ENCODE measurements at regions not wholly inside any gene's neighbourhood (a gene's known extent, or its start where the extent isn't known, plus 50 kb on each side); places are given as distances from the start of the nearest gene placed in this dataset.

DNA sequence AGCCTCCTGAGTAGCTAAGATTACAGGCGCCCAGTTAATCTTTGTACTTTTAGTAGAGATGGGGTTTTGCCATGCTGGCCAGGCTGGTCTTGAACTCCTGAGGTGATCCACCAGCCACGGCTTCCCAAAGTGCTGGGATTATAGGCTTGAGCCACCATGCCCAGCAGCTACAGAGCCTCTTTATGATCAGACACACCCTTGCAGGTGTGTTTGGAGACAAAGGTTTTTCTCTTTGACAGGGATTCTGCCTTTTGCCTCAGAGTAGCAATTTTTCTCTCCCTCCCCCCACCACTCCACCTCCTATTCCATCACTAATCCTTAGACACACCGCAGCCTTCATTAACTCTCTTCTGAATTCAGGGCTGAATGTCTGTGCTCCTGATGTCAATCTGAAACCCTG is 152.2 kb upstream of the NFIA start:
- no peaks in the 10 kb centered on the region for H3K27me3 ChIP-seq (ENCODE audit: insufficient read depth, low read depth, low read length)
- no peak overlapping the region for H3K4me3 ChIP-seq (ENCODE audit: low read length)
- no peak overlapping the region for H3K4me2 ChIP-seq (ENCODE audit: low read length)
- no peaks in the 10 kb centered on the region for H3F3A ChIP-seq (ENCODE audit: insufficient read depth, low read length, poor library complexity, severe bottlenecking)
- H3K9ac ChIP-seq (ENCODE audit: low read length) = no peak overlapping the region
- no peaks in the 10 kb centered on the region for H3K36me3 ChIP-seq (ENCODE audit: insufficient read depth, low read length)
- no peaks in the 10 kb centered on the region for H3K9me3 ChIP-seq (ENCODE audit: low read length)
- H3K27ac ChIP-seq (ENCODE audit: low read length) = no peak overlapping the region
- no peaks in the 10 kb centered on the region for H3K9me2 ChIP-seq (ENCODE audit: insufficient read depth, low read length)
- no peaks in the 10 kb centered on the region for H3K79me2 ChIP-seq (replicated peaks; ENCODE audit: insufficient read depth, low read length)
- no peak overlapping the region for H2AFZ ChIP-seq (ENCODE audit: low read depth, low read length)
- no peaks in the 10 kb centered on the region for H4K20me1 ChIP-seq (ENCODE audit: insufficient read depth)
- TF ChIP-seq POLR2AphosphoS5 (IDR thresholded peaks at IDR 0.05) = no peak
- no peak for TF ChIP-seq RAD21 (conservative IDR thresholded peaks at IDR 0.05)
- no peak for TF ChIP-seq SMC3 (conservative IDR thresholded peaks at IDR 0.05; ENCODE audit: poor library complexity)
- TF ChIP-seq, protein P1, sequence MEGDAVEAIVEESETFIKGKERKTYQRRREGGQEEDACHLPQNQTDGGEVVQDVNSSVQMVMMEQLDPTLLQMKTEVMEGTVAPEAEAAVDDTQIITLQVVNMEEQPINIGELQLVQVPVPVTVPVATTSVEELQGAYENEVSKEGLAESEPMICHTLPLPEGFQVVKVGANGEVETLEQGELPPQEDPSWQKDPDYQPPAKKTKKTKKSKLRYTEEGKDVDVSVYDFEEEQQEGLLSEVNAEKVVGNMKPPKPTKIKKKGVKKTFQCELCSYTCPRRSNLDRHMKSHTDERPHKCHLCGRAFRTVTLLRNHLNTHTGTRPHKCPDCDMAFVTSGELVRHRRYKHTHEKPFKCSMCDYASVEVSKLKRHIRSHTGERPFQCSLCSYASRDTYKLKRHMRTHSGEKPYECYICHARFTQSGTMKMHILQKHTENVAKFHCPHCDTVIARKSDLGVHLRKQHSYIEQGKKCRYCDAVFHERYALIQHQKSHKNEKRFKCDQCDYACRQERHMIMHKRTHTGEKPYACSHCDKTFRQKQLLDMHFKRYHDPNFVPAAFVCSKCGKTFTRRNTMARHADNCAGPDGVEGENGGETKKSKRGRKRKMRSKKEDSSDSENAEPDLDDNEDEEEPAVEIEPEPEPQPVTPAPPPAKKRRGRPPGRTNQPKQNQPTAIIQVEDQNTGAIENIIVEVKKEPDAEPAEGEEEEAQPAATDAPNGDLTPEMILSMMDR (IDR thresholded peaks at IDR 0.05; ENCODE audit: poor library complexity, severe bottlenecking) = no peak
- TF ChIP-seq EP300 (conservative IDR thresholded peaks at IDR 0.05; ENCODE audit: poor library complexity, severe bottlenecking) = no peak
- TF ChIP-seq MXI1 (conservative IDR thresholded peaks at IDR 0.05; ENCODE audit: poor library complexity, severe bottlenecking) = no peak
- TF ChIP-seq TAF1 (IDR thresholded peaks at IDR 0.05; ENCODE audit: low read depth) = no peak

DNA sequence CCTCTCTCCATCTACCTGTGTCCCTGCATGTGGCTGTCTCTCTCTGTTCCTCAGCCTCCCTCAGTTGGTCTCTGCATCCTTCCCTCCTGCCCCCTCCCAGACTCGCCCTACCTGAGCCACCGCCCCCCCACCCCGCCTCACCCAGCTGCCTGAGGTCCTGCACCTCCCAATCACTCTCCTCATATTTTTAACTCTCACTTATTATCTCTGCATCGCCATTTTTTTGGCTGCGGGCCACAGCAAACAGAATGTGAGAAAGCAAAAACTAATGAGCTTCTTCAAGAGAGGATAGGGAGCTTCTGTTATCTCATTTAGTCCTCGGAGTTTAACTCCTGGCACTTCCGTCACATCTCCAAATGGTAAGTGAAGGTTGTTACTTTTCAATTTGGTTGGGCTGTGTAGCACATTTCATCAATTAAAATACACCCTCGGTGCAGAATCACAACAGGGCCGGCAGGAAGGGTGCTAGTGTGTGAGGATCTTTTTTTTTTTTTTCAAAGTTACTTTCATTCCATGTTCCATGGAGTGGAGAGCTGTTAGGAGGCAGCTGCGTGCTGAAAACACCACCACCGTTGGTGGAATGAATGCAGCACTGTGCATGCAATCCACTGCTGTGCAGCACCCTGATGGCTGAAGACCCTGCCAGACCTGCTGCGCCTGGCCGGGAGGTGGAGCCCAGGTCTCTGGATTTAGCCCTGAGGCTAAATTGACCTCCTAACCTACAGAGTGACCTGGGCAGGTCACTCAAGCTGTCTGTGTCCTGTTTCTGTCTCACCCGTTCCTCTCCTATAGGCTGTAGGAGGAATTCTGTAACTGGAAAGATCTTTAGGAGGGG is 157.2 kb upstream of the NFIA start:
- H3K27ac ChIP-seq (ENCODE audit: low read length) = no peak overlapping the region
- no peaks in the 10 kb centered on the region for H3K36me3 ChIP-seq (ENCODE audit: insufficient read depth, low read length)
- H3K9me2 ChIP-seq (ENCODE audit: insufficient read depth, low read length) = no peaks in the 10 kb centered on the region
- no peak overlapping the region for H2AFZ ChIP-seq (ENCODE audit: low read depth, low read length)
- TF ChIP-seq POLR2AphosphoS5 (IDR thresholded peaks at IDR 0.05) (no peak), TAF1 (IDR thresholded peaks at IDR 0.05; ENCODE audit: low read depth) (no peak), MXI1 (conservative IDR thresholded peaks at IDR 0.05; ENCODE audit: poor library complexity, severe bottlenecking) (no peak), EZH2 (IDR thresholded peaks at IDR 0.05; ENCODE audit: borderline replicate concordance, insufficient read depth, low read length, poor library complexity, severe bottlenecking) (no peak), SMC3 (conservative IDR thresholded peaks at IDR 0.05; ENCODE audit: poor library complexity) (no peak), REST (IDR thresholded peaks at IDR 0.05; ENCODE audit: borderline replicate concordance) (no peak), RAD21 (conservative IDR thresholded peaks at IDR 0.05) (no peak), EP300 (conservative IDR thresholded peaks at IDR 0.05; ENCODE audit: poor library complexity, severe bottlenecking) (no peak)
- TF ChIP-seq, protein P1 (IDR thresholded peaks at IDR 0.05; ENCODE audit: poor library complexity, severe bottlenecking) = no peak
- no peaks in the 10 kb centered on the region for H3K9me3 ChIP-seq (ENCODE audit: low read length)
- H3K9ac ChIP-seq (ENCODE audit: low read length) = no peak overlapping the region
- no peaks in the 10 kb centered on the region for H3F3A ChIP-seq (ENCODE audit: insufficient read depth, low read length, poor library complexity, severe bottlenecking)
- no peak overlapping the region for H3K4me3 ChIP-seq (ENCODE audit: low read length)
- H3K79me2 ChIP-seq (replicated peaks; ENCODE audit: insufficient read depth, low read length) = no peaks in the 10 kb centered on the region
- no peaks in the 10 kb centered on the region for H4K20me1 ChIP-seq (ENCODE audit: insufficient read depth)
- no peak overlapping the region for H3K4me2 ChIP-seq (ENCODE audit: low read length)
- no peaks in the 10 kb centered on the region for H3K27me3 ChIP-seq (ENCODE audit: insufficient read depth, low read depth, low read length)
